Transverse colon (tissue), 4 donors: ENCODE measurements at regions not wholly inside any gene's neighbourhood (a gene's known extent, or its start where the extent isn't known, plus 50 kb on each side); places are given as distances from the start of the nearest gene placed in this dataset.

ENCODE experiments used
- CTCF ChIP-seq, 5 experiments: fragments of 200-600 bp in 3 of 5; fragments of 450-650 bp in 2 of 5; sonication (generic) in 3 of 5; IDR thresholded peaks; 1 replicate in 2 of 5; 2 replicates in 3 of 5; pipeline ENCODE4 v1.5.1; 2016 to 2017; ENCODE audit warnings: antibody characterized with exemption in 5 of 5, inconsistent platforms in 3 of 5, mild to moderate bottlenecking in 2 of 5, moderate library complexity in 1 of 5
- POLR2A ChIP-seq: fragments of 450-650 bp; IDR thresholded peaks from one replicate; pipeline ENCODE4 v1.6.1; 2016; ENCODE audit warnings: antibody characterized with exemption, mild to moderate bottlenecking, moderate library complexity
- POLR2AphosphoS5 ChIP-seq, 3 donors: sonication (generic); formaldehyde crosslinking; IDR thresholded peaks; one replicate each; pipeline ENCODE4 v1.6.1; 2016; ENCODE audit warnings: antibody characterized with exemption in 3 of 3

GRCh38 chr2:117571590-117572349, 242.7 kb upstream of the DDX18 start:
- no peak for TF ChIP-seq CTCF (IDR thresholded peaks at IDR 0.05)
- no peak for TF ChIP-seq POLR2AphosphoS5 (IDR thresholded peaks at IDR 0.05)
- TF ChIP-seq POLR2A = no peak
